ENCODE measurements at regions not wholly inside any gene's neighbourhood (a gene's known extent, or its start where the extent isn't known, plus 50 kb on each side); places are given as distances from the start of the nearest gene placed in this dataset.

DNA sequence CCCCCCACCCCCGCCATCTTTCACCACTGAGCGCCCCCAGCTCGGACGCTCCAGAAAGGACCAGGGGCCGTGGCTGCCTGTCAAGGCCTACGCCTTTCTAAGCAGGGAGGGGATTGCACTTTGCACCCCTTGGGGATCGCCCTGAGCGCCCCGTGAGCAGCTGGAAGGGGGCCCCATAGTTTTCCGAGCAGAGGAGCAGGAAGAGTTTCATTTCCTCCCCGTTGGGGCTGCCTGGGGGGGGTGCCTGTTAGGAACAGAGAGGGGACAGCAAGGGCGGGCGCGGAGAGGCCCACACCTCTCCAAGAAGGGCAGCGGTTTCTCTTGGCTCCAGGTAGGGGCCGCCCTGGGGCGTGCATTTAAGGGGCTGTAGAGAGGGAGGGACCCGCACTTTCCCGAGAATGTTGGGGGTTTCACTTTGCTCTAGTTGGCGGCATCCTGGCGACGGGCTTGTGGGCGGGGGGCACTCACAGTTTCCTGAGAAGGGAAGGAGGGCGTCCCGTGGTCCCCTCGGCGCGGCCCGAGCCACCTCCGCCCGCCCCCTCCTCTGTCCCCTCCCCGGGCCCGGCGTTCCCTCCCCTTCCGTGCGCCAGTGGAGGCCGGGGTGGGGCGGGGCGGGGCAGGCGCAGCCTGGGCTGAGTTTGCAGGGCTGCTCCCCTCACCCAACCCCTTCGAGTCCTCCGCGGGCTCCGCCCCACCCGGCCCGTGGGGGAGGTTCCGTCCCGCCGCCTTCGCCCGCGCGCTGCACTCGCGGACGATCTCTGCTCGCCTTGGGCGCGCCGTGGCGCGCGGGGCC lies 82.3 kb upstream of the CD99 start:
- peak; percentile 85 for DNase-seq (ENCODE audit: low spot score)

- no peak for DNase-seq (ENCODE audit: low spot score)
Measured at GRCh38 chrX:2607113-2607512, 84.0 kb upstream of the CD99 start.

- DNase-seq (ENCODE audit: low spot score) = no peak
Measured at GRCh38 chrX:2600564-2600963, 90.5 kb upstream of the CD99 start.

DNA sequence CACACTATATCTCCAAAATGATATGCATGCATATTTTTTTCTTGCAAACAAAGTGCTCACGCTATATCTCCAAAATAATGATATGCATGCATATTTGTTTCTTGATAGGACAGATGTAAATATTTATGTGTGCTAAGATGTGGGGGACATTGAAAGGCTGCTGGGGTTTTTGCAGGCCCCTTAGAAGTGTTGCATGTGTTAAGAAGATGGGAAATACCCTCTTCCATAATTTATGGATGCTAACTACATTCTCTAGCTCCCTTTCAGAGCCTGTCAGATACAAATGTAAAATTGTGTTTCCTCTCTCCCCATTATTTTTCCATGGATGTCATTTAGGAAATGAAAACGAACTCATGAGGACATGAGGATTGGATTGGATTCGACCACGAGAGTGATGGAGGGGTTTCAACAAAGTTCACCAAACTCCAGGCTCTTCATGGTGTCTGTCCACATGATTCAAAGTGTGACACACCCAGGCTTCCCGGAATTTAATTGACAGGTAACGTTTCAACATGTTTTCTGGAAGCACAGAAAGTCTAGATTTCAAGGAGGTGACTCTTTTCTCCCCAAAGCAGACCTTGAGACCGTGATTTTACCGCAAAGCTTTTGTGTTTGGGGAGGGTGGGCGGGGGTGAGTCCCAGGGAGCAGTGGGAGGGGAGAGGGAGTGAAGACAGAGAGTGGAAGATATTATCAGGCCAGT lies 94.4 kb upstream of the CD99 start:
- DNase-seq (ENCODE audit: low spot score) = no peak

DNA sequence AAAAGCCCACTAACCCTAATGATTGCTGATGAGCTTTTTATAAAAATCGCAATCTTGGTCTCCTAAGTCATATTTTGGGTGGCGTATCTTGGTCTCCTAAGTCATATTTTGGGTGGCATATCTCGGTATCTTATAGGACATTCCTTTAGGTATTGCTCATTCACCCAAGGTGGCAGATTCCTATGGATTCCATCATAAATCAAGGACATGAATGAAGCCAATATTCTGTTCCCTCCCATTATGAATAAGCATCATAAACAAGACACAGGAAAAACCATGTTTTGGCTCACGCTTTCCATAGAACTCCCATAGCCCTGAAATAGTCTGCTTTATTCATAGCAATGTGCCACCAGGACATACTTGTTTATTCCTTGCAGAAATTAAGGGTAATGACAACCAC lies 95.0 kb upstream of the CD99 start:
- DNase-seq (ENCODE audit: low spot score) = no peak

DNA sequence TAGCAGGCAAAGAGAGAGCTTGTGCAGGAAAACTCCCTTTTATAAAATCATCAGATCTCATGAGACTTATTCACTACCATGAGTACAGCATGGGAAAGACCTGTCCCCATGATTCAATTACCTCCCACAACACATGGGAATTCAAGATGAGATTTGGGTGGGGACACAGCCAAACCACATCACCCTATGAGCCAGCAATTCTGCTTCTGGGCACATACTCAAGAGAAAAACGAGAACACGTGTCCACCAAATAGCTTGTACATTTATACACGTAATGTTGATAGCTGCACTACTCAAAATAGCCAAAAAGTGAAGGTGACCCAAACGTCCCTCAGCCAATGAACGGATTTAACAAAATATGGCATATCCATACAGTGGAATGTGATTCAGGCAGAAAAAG lies 94.5 kb upstream of the DHRSX start:
- DNase-seq (ENCODE audit: low spot score) = no peak

DNA sequence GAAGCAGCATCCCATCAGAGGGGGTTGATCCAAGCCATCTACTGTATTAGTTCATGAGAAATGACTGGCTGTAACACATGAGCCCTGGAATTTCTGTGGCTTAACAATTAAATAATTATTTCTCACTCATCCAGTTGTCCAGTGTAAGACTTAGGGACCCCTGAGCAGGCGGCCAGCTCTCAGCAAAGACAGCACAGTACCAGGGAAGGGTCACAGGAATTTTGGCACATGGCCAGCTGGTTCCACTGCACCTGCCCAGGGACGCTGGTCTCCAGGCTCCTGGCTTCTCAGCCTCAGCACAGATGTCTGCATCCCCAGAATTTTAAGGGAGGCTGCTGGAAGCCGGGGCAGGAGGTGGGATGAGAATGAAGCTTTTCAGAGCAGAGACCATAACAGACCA lies 93.7 kb upstream of the DHRSX start:
- no peak for DNase-seq (ENCODE audit: low spot score)

- no peak for DNase-seq (ENCODE audit: low spot score)
Measured at GRCh38 chrX:2592279-2592678, 91.5 kb upstream of the DHRSX start.

DNA sequence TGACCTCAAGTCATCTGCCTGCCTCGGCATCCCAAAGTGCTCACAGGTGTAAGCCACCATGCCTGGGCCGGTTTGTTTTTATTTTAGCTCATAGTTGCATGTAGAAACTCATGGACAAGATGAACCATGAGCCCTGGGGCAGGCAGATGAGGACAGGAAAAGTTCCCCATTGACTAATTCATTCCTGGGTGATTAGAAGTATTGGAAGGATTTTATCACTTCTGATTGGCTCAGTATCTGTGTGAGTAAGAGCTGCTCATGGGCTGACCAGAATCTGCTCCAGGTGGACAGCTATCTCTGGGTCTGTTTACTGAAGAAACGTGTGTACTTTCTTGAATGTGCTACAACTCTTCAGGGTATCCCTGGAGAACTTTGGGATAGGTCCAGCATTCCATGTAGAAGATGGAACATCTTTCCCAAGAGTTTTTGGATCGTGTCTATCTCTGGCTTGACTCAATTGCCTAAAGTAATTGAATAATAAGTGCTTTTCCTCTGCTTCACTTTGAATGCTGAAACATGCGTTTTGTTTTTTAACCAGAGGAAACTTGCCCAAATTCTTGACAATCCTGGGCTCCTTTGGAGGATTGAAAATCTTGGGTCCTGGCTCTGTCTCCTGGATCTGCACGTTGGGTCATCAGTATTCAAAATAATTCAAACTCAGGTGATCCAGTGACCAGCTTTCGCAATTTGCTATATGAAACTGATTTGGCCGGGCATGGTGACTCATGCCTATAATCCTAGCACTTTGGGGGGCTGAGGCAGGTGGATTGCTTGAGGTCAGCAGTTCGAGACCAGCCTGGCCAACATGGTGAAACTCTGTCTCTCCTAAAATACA lies 88.6 kb upstream of the DHRSX start:
- no peak for DNase-seq (ENCODE audit: low spot score)

- DNase-seq (ENCODE audit: low spot score) = no peak
Measured at GRCh38 chrX:2588049-2588448, 87.3 kb upstream of the DHRSX start.

DNA sequence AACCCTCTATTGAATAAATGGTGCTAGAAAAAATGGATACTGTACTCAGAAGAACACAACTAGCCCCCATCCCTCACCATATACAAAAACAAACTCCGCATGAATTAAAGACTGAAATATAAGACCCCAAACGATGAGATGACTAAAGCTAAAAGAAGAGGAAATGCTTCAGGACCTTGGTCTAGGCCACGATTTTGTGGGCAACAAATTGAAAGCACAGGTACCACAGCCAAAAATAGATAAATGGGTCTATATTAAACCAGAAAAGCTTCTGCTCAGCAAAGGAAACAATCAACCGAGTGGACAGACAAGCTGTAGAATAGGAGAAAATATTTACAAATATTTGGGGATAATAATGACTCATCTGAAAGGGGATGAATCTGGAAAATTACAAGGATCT lies 86.4 kb upstream of the DHRSX start:
- no peak for DNase-seq (ENCODE audit: low spot score)

- DNase-seq (ENCODE audit: low spot score) = no peak
Measured at GRCh38 chrX:2585158-2585470, 84.3 kb upstream of the DHRSX start.

- DNase-seq (ENCODE audit: low spot score) = no peak
Measured at GRCh38 chrX:2584251-2585157, 83.7 kb upstream of the DHRSX start.

- DNase-seq (ENCODE audit: low spot score) = no peak
Measured at GRCh38 chrX:2583194-2584162, 82.7 kb upstream of the DHRSX start.

DNA sequence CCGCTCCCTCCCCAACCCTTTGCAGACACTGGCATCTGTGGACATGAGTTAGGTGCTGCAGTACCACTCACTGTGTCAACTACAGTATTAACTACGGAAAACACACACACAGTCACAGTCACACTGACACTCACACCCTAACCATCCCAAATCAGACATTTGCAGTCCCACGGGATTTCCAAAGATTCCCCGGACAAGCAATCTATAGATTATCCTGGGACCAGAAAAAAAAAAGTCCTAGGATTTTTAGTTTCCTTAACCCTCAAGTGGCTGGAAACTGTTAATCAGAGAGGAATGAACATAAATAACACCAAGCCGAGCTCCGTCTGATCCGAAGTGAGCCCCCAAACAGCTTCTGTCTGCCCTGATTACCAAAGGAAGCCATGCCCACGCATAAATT lies 81.9 kb upstream of the DHRSX start:
- DNase-seq (ENCODE audit: low spot score) = no peak

DNA sequence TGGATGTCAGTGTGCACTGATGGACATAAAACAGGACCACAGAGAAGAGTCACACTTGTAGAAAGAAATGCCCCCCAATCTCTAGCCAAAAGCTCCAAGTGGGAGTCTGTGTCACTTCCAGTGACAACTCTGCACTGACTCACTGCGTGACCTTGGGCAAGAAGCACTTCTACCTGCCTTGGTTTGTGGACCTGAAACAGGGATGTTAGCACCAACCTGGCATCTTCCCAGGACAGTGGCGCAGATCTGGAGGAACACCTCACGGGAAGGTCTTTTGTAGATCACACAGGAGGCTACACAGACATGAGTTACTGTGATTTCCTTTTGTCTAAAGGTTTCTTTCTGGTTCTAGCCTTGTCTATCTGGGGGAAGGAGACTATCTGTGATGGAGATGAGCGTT lies 80.5 kb upstream of the DHRSX start:
- no peak for DNase-seq (ENCODE audit: low spot score)

DNA sequence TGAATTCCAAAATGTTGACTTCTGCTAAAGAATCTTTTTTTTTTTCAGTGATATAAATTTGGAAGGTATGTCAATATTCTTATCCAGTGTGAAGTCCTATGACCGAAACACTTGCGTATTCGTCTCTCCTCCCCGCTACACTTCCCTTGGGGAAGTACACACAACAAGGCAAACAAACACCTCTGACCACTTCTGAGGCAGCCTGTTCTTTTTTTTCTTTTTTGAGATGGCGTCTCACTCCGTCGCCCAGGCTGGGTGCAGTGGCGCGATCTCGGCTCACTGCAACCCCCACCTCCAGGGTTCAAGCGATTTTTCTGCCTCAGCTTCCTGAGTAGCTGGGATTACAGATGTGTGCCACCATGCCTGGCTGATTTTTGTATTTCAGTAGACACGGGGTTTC lies 78.1 kb upstream of the DHRSX start:
- DNase-seq (ENCODE audit: low spot score) = no peak

GRCh38 chrX:2577844-2578466 lies 77.2 kb upstream of the DHRSX start:
- no peak for DNase-seq (ENCODE audit: low spot score)

- no peak for DNase-seq (ENCODE audit: low spot score)
Measured at GRCh38 chrX:2576793-2577192, 76.0 kb upstream of the DHRSX start.

- DNase-seq (ENCODE audit: low spot score) = no peak
Measured at GRCh38 chrX:2574271-2574670, 73.5 kb upstream of the DHRSX start.
